AG09319 (cell line): ENCODE measurements at regions not wholly inside any gene's neighbourhood (a gene's known extent, or its start where the extent isn't known, plus 50 kb on each side); places are given as distances from the start of the nearest gene placed in this dataset.

Source experiments
- DNase-seq: peaks from one replicate; pipeline ENCODE4 v3.0.0-alpha.2; 2010; ENCODE audit warnings: low read depth; ENCODE audit errors: extremely low read depth
- CTCF ChIP-seq: IDR thresholded peaks from 2 replicates; pipeline ENCODE4 v1.5.1; 2011; ENCODE audit warnings: low read depth, mild to moderate bottlenecking, inconsistent platforms, low read length, moderate library complexity

- no peak for TF ChIP-seq CTCF
- no peak for DNase-seq
Measured at GRCh38 chr16:26909623-26910022, 157.1 kb upstream of the C16orf82 start.

- DNase-seq = no peak
- no peak for TF ChIP-seq CTCF
Measured at GRCh38 chr16:26911436-26911835, 155.3 kb upstream of the C16orf82 start.

GRCh38 chr16:26913851-26914250, 152.9 kb upstream of the C16orf82 start:
- DNase-seq = no peak
- no peak for TF ChIP-seq CTCF

GRCh38 chr16:26930786-26931581, 135.7 kb upstream of the C16orf82 start:
- DNase-seq = no peak
- no peak for TF ChIP-seq CTCF

- TF ChIP-seq CTCF = no peak
- DNase-seq = no peak
Measured at GRCh38 chr16:26950636-26951035, 116.1 kb upstream of the C16orf82 start.

GRCh38 chr16:26951950-26952349, 114.8 kb upstream of the C16orf82 start:
- no peak for TF ChIP-seq CTCF
- no peak for DNase-seq

- no peak for DNase-seq
- no peak for TF ChIP-seq CTCF
Measured at GRCh38 chr16:26952411-26952810, 114.3 kb upstream of the C16orf82 start.
